Suprapubic skin (tissue), 4 donors: ENCODE measurements at regions not wholly inside any gene's neighbourhood (a gene's known extent, or its start where the extent isn't known, plus 50 kb on each side); places are given as distances from the start of the nearest gene placed in this dataset.

Source experiments
- CTCF ChIP-seq, 2 donors: fragments of 200-600 bp in 1 of 2; fragments of 450-650 bp in 1 of 2; sonication (generic) in 1 of 2; IDR thresholded peaks; one replicate each; pipeline ENCODE4 v1.5.1; 2016 to 2019; ENCODE audit warnings: antibody characterized with exemption in 2 of 2, mild to moderate bottlenecking in 1 of 2, moderate library complexity in 1 of 2
- EP300 ChIP-seq: sonication (generic); formaldehyde crosslinking; IDR thresholded peaks from one replicate; pipeline ENCODE4 v1.6.1; 2017; ENCODE audit warnings: antibody characterized with exemption
- POLR2A ChIP-seq, 2 donors: fragments of 450-650 bp; IDR thresholded peaks; one replicate each; pipeline ENCODE4 v1.6.1; 2017; ENCODE audit warnings: antibody characterized with exemption in 2 of 2, mild to moderate bottlenecking in 2 of 2, moderate library complexity in 2 of 2
- POLR2AphosphoS5 ChIP-seq, 3 donors: sonication (generic); formaldehyde crosslinking; IDR thresholded peaks; one replicate each; pipeline ENCODE4 v1.6.1; 2017; ENCODE audit warnings: antibody characterized with exemption in 3 of 3

- TF ChIP-seq CTCF (IDR thresholded peaks at IDR 0.05): no peak
- TF ChIP-seq EP300: no peak
- no peak for TF ChIP-seq POLR2AphosphoS5 (IDR thresholded peaks at IDR 0.05)
- TF ChIP-seq POLR2A (IDR thresholded peaks at IDR 0.05): no peak
These were observed 187.0 kb downstream of the UBE3A start for GRCh38 chr15:25251700-25252390.
